ENCODE measurements at regions not wholly inside any gene's neighbourhood (a gene's known extent, or its start where the extent isn't known, plus 50 kb on each side); places are given as distances from the start of the nearest gene placed in this dataset.

- TF ChIP-seq BCL3 (IDR thresholded peaks at IDR 0.05; ENCODE audit: borderline replicate concordance, insufficient read depth, low read depth, low read length, poor library complexity, severe bottlenecking) = peak; percentile 47
- peak; percentile 88 to 97 for TF ChIP-seq EP300 (IDR thresholded peaks at IDR 0.05; ENCODE audit: borderline replicate concordance in 1 of 2, control insufficient read depth in 1 of 2, low read depth in 2 of 2, low read length in 2 of 2)
- no peak for TF ChIP-seq PBX3 (IDR thresholded peaks at IDR 0.05; ENCODE audit: insufficient replicate concordance, low read depth, low read length)
- no peak for TF ChIP-seq MXI1 (IDR thresholded peaks at IDR 0.05; ENCODE audit: low read depth, low read length)
- TF ChIP-seq KLF5 (IDR thresholded peaks at IDR 0.05; ENCODE audit: partially characterized antibody) = no peak
- no peak for TF ChIP-seq CHD4 (IDR thresholded peaks at IDR 0.05)
- TF ChIP-seq ASH2L (IDR thresholded peaks at IDR 0.05; ENCODE audit: borderline replicate concordance, low read depth) = no peak
- no peak for TF ChIP-seq MLLT1 (IDR thresholded peaks at IDR 0.05)
- TF ChIP-seq FOXM1 (IDR thresholded peaks at IDR 0.05; ENCODE audit: low read depth, low read length) = peak; percentile 92; the same call in 1 of the 2 replicates
- TF ChIP-seq FOXK2 (IDR thresholded peaks at IDR 0.05) = no peak
- TF ChIP-seq BHLHE40 (IDR thresholded peaks at IDR 0.05; ENCODE audit: borderline replicate concordance in 1 of 2, low read depth in 2 of 2, low read length in 1 of 2) = peak; percentile 62 to 74; a peak in 2 of 4 replicates
- TF ChIP-seq EED (IDR thresholded peaks at IDR 0.05; ENCODE audit: low read depth) = no peak
- TF ChIP-seq RFX5 (IDR thresholded peaks at IDR 0.05; ENCODE audit: low read depth, low read length) = no peak
- TF ChIP-seq CEBPB (IDR thresholded peaks at IDR 0.05; ENCODE audit: borderline replicate concordance in 1 of 2, low read depth in 2 of 2, low read length in 2 of 2) = peak in 1 of 2 experiments; percentile 65; a peak in 1 of 4 replicates
- no peak for TF ChIP-seq YBX1 (IDR thresholded peaks at IDR 0.05)
- peak; percentile 68 for TF ChIP-seq NBN (IDR thresholded peaks at IDR 0.05)
- TF ChIP-seq ATF3 (IDR thresholded peaks at IDR 0.05; ENCODE audit: borderline replicate concordance, extremely low read depth, low read depth, low read length) = no peak
- TF ChIP-seq NFXL1 (IDR thresholded peaks at IDR 0.05; ENCODE audit: borderline replicate concordance) = no peak
- TF ChIP-seq NKRF (conservative IDR thresholded peaks at IDR 0.05) = no peak
- no peak for TF ChIP-seq ZNF384 (IDR thresholded peaks at IDR 0.05; ENCODE audit: borderline replicate concordance, low read depth, low read length)
- TF ChIP-seq ZNF217 (IDR thresholded peaks at IDR 0.05) = peak; percentile 93
- no peak for TF ChIP-seq TARDBP (IDR thresholded peaks at IDR 0.05; ENCODE audit: borderline replicate concordance)
Measured at GRCh38 chr2:14303366-14304115, 329.0 kb upstream of the LRATD1 start (continued).
